ENCODE measurements at regions not wholly inside any gene's neighbourhood (a gene's known extent, or its start where the extent isn't known, plus 50 kb on each side); places are given as distances from the start of the nearest gene placed in this dataset.

DNA sequence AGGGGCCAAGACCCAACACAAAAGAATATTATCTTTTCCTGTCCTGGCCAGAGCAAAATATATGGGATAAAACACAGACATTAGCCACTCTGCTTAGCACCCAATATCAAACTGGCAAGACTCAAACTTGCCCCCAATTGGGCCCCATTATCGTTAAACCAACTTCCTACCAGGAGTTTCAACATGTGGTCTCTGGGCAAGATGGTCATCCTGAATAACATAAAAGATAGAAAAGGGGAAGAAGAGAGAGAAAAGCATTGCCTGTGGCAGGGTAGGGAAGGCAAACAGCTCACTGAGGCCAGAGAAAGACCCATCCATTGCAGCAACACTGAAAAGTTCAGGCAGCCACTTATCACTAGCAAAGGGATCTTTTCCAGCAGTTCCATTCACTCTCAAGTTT is 502.1 kb downstream of the KIF2B start:
- TF ChIP-seq, protein P1, sequence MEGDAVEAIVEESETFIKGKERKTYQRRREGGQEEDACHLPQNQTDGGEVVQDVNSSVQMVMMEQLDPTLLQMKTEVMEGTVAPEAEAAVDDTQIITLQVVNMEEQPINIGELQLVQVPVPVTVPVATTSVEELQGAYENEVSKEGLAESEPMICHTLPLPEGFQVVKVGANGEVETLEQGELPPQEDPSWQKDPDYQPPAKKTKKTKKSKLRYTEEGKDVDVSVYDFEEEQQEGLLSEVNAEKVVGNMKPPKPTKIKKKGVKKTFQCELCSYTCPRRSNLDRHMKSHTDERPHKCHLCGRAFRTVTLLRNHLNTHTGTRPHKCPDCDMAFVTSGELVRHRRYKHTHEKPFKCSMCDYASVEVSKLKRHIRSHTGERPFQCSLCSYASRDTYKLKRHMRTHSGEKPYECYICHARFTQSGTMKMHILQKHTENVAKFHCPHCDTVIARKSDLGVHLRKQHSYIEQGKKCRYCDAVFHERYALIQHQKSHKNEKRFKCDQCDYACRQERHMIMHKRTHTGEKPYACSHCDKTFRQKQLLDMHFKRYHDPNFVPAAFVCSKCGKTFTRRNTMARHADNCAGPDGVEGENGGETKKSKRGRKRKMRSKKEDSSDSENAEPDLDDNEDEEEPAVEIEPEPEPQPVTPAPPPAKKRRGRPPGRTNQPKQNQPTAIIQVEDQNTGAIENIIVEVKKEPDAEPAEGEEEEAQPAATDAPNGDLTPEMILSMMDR (conservative IDR thresholded peaks at IDR 0.05; ENCODE audit: low read length) = no peak
- TF ChIP-seq EZH2phosphoT487 (IDR thresholded peaks at IDR 0.05; ENCODE audit: borderline replicate concordance, low read depth, low read length) = no peak
